DOHH2 (cell line): ENCODE measurements at regions not wholly inside any gene's neighbourhood (a gene's known extent, or its start where the extent isn't known, plus 50 kb on each side); places are given as distances from the start of the nearest gene placed in this dataset.

Experiments used
- H3F3A ChIP-seq: fragments of 200-600 bp; sonication (generic), shearing (Covaris generic); 2 replicates; pipeline ENCODE4 v1.6.0; 2016; ENCODE audit warnings: antibody characterized with exemption, mild to moderate bottlenecking; ENCODE audit not compliant: control insufficient read depth, insufficient read depth
- H3K27ac ChIP-seq: fragments of 200-600 bp; sonication (generic); 2 replicates; pipeline ENCODE4 v1.5.1; 2014; ENCODE audit warnings: low read depth, mild to moderate bottlenecking, low read length, moderate library complexity
- H3K27me3 ChIP-seq: fragments of 200-600 bp; sonication (generic); 2 replicates; pipeline ENCODE4 v1.6.1; 2014; ENCODE audit warnings: mild to moderate bottlenecking, low read length, mixed read lengths; ENCODE audit not compliant: control insufficient read depth
- H3K36me3 ChIP-seq: fragments of 200-600 bp; sonication (generic); 2 replicates; pipeline ENCODE4 v1.6.1; 2014; ENCODE audit warnings: mild to moderate bottlenecking, low read length, moderate library complexity, mixed read lengths; ENCODE audit not compliant: control insufficient read depth
- H3K4me1 ChIP-seq: fragments of 200-600 bp; sonication (generic); 2 replicates; pipeline ENCODE4 v1.6.1; 2014; ENCODE audit warnings: mild to moderate bottlenecking, low read length, mixed read lengths; ENCODE audit not compliant: control insufficient read depth
- H3K4me2 ChIP-seq: fragments of 200-600 bp; sonication (generic); 2 replicates; pipeline ENCODE4 v1.6.0; 2014; ENCODE audit warnings: mild to moderate bottlenecking, low read length, moderate library complexity
- H3K4me3 ChIP-seq: fragments of 200-600 bp; sonication (generic); 2 replicates; pipeline ENCODE4 v1.5.1; 2014; ENCODE audit warnings: mild to moderate bottlenecking, low read length, mixed read lengths
- H3K79me2 ChIP-seq: fragments of 200-600 bp; sonication (generic); 2 replicates; pipeline ENCODE4 v1.6.1; 2014; ENCODE audit warnings: mild to moderate bottlenecking, low read length, mixed read lengths; ENCODE audit not compliant: control insufficient read depth
- H3K9me2 ChIP-seq: fragments of 200-600 bp; sonication (generic); replicated peaks from 2 replicates; pipeline ENCODE4 v1.6.1; 2014; ENCODE audit warnings: mild to moderate bottlenecking, low read length, mixed read lengths; ENCODE audit not compliant: control insufficient read depth
- H3K9me3 ChIP-seq: fragments of 200-600 bp; sonication (generic); 2 replicates; pipeline ENCODE4 v1.6.1; 2014; ENCODE audit warnings: antibody characterized with exemption, low read length, mixed read lengths; ENCODE audit not compliant: control insufficient read depth, insufficient read depth
- H4K20me1 ChIP-seq: fragments of 200-600 bp; sonication (generic); 2 replicates; pipeline ENCODE4 v1.6.0; 2014; ENCODE audit warnings: low read depth, mild to moderate bottlenecking, antibody characterized with exemption, low read length, moderate library complexity; ENCODE audit not compliant: control insufficient read depth, insufficient read depth
- CTCF ChIP-seq: fragments of 200-600 bp; sonication (generic); IDR thresholded peaks from one replicate; pipeline ENCODE4 v1.5.1; 2014; ENCODE audit warnings: antibody characterized with exemption, mild to moderate bottlenecking, low read depth, low read length; ENCODE audit not compliant: poor library complexity, severe bottlenecking
- EZH2phosphoT487 ChIP-seq: fragments of 200-600 bp; sonication (generic); IDR thresholded peaks from 2 replicates; pipeline ENCODE4 v1.6.1; 2017; ENCODE audit warnings: borderline replicate concordance, mild to moderate bottlenecking, antibody characterized with exemption, low read length, moderate library complexity, mixed read lengths

- H3K36me3 ChIP-seq: no peaks in the 10 kb centered on the region
- H4K20me1 ChIP-seq: no peaks in the 10 kb centered on the region
- TF ChIP-seq CTCF (no peak), EZH2phosphoT487 (no peak)
- no peaks in the 10 kb centered on the region for H3K27me3 ChIP-seq
- no peak overlapping the region for H3K27ac ChIP-seq
- H3F3A ChIP-seq: no peaks in the 10 kb centered on the region
- H3K4me1 ChIP-seq: no peaks in the 10 kb centered on the region
- no peaks in the 10 kb centered on the region for H3K9me2 ChIP-seq
- no peaks in the 10 kb centered on the region for H3K79me2 ChIP-seq
- no peak overlapping the region for H3K4me3 ChIP-seq
- no peaks in the 10 kb centered on the region for H3K9me3 ChIP-seq
- no peak overlapping the region for H3K4me2 ChIP-seq
These were observed 67.2 kb downstream of the MAF start for GRCh38 chr16:79533292-79533691.

GRCh38 chr16:79532785-79533184, 67.8 kb downstream of the MAF start:
- Histone ChIP-seq H3K4me3 (no peak overlapping the region), H3K4me1 (no peaks in the 10 kb centered on the region), H3K27me3 (no peaks in the 10 kb centered on the region), H3K27ac (no peak overlapping the region), H4K20me1 (no peaks in the 10 kb centered on the region), H3K36me3 (no peaks in the 10 kb centered on the region), H3K9me3 (no peaks in the 10 kb centered on the region), H3K9me2 (no peaks in the 10 kb centered on the region), H3F3A (no peaks in the 10 kb centered on the region), H3K4me2 (no peak overlapping the region), H3K79me2 (no peaks in the 10 kb centered on the region)
- TF ChIP-seq CTCF: no peak
- no peak for TF ChIP-seq EZH2phosphoT487

- Histone ChIP-seq H3K4me3 (no peak overlapping the region), H3K36me3 (no peaks in the 10 kb centered on the region), H3K27ac (no peak overlapping the region), H3K9me3 (no peaks in the 10 kb centered on the region), H4K20me1 (no peaks in the 10 kb centered on the region), H3K9me2 (no peaks in the 10 kb centered on the region), H3K79me2 (no peaks in the 10 kb centered on the region), H3K4me1 (no peaks in the 10 kb centered on the region), H3F3A (no peaks in the 10 kb centered on the region), H3K4me2 (no peak overlapping the region), H3K27me3 (no peaks in the 10 kb centered on the region)
- TF ChIP-seq EZH2phosphoT487: no peak
- TF ChIP-seq CTCF: no peak
These were observed 68.3 kb downstream of the MAF start for GRCh38 chr16:79532273-79532672.

GRCh38 chr16:79528338-79528737, 72.2 kb downstream of the MAF start:
- H3K27me3 ChIP-seq: no peaks in the 10 kb centered on the region
- no peaks in the 10 kb centered on the region for H3K9me2 ChIP-seq
- H3K4me3 ChIP-seq: no peak overlapping the region
- H4K20me1 ChIP-seq: no peaks in the 10 kb centered on the region
- no peaks in the 10 kb centered on the region for H3K4me1 ChIP-seq
- H3K79me2 ChIP-seq: no peaks in the 10 kb centered on the region
- H3K36me3 ChIP-seq: no peaks in the 10 kb centered on the region
- H3F3A ChIP-seq: no peaks in the 10 kb centered on the region
- H3K4me2 ChIP-seq: no peak overlapping the region
- H3K27ac ChIP-seq: no peak overlapping the region
- TF ChIP-seq CTCF (no peak), EZH2phosphoT487 (no peak)
- no peaks in the 10 kb centered on the region for H3K9me3 ChIP-seq
